HG03045 (cell line): ENCODE measurements at regions not wholly inside any gene's neighbourhood (a gene's known extent, or its start where the extent isn't known, plus 50 kb on each side); places are given as distances from the start of the nearest gene placed in this dataset.

Source experiments
- ATAC-seq: cut with Tn5 transposase; IDR thresholded peaks from one replicate; pipeline ENCODE4 v1.9.1; 2021; ENCODE audit warnings: mild to moderate bottlenecking, moderate library complexity; ENCODE audit not compliant: unreplicated experiment

DNA sequence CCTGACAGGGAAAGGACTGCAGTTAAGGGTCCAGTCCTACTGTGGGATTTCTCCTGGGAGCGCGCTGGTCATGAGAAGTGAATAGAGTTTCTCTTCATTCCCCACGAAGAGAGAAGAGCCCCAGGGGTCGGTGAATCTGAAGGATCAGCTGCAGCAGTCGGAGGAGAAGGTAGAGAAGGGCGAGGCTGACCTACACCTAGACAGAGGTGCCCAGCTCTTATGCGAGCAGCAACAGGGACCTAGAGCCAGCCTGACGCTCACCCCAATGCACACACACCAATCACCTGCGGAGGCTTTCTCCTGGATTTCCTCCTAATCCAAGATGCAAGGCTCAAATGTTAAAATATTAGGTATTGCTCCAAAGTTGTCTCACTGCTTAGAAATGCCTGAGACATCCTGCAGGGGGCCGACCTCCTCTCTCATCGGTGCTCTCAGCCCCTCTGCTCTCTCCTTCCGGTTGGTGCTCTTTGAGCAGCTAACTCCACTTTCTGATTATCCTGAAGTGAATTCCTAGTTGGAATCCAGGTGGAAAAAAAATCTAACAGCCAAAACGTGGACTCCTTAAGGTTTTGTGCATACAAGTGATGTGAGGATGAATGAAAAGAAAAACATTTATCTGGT is 176.4 kb downstream of the AHR start:
- no peak for ATAC-seq

DNA sequence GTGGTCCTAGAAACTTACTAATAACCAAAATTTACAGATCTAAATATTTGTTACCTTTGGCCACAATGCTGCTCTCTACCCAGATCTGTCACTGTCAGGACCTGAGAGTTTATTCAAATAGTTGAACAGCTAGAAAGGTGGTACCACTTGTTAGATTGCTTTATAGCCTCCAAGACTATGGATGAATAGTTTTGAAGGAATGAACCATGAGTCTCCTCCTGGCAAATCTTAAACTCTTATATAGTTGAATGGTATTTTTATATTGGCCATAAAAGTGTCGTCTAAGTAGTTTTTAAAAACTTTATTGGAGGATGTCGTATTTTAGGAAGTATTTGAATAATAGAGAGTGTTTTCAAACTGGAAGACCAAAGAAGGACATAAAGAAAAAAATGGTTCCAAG is 178.7 kb downstream of the AHR start:
- no peak for ATAC-seq

DNA sequence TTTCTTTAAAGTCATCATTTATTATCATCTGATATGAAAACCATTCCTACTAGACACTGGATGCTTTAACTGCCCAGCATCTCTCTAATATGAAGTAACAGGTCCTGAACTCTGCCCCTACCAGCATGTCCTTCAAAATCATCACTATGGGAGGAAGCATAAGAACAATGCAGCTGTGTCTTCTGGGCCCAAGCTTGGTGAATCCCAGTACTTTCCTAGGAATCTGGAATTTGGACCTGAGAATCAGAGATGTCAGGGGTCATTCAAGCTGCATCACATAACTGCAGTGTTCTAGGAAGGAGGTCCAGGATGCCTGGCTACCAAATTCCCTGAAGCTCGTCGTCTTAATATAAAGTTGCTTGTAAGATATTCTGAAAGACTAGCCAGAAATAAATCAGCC is 182.7 kb downstream of the AHR start:
- no peak for ATAC-seq

DNA sequence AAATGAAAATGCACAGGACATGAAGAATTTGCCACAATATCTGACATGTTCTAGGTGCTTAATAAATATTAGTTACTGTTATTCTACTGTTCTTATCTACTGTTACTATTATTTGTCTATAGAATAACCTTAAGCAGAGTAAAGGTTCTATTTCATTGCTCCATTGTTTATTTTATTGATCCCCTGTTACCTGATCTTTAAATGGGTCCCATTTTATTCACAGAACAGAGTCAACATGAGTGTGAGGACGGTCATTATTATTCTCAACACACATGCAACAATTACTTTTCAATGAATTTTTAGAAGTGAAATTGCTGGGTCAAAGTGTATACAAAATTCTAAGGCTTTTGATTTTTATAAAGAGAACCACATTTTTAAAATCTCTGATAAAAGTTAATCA is 186.9 kb downstream of the AHR start:
- no peak for ATAC-seq

DNA sequence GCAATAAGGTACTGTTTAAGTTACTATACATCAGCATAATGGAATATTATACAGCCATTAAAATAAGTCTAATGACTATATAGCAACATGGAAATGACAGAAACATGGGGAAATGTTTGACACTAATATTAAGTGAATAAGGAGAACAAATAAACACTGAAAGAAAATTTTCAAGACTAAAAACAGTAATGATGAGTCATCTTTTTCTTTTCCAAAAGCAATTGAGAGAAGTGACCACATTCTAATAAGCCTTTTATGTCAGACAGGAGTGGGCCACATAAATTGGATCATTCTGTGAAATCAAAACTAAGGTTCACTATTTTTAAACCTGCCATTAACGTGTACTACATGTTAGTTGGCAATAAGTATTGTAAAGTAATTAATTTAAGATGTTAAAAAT is 187.5 kb downstream of the AHR start:
- ATAC-seq, result no peak

DNA sequence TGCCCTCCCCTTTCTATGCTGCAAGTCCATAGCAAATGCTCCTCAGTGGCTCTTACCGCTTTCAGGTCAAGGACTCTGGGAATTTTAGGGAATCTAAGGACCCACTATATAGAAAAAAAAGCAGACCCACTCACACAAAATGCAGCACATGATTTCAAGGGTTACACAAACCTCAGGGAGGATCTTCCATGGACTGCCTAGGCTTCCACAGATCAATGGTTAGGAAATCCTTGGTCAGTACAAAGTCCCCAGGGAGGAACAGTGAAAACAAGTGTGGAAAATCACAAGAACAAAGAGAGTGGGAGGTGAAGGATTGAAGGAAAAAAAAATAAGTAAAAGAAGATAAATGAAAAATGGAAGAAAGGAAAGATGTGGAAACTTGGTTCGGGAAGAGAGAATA is 188.4 kb downstream of the AHR start:
- ATAC-seq, result no peak

DNA sequence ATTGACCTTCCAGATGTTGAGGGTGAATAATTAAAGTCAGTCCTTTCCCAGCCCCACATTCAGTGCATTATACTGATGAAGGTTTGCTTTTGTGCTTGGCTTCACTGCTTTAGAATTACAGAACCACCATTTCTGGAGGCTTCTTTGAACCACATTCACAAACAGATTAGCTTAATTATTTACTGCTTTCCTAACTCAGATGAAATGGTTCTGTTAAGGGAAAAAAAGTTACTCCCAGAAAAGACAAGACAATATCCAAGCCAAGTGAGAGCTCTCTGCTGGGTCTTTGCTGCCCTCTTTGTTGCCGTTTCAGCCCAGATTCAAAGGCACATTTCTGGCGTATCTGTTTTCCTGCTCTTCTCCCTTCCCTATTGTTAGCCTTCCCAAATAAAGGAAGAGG is 188.9 kb downstream of the AHR start:
- no peak for ATAC-seq

DNA sequence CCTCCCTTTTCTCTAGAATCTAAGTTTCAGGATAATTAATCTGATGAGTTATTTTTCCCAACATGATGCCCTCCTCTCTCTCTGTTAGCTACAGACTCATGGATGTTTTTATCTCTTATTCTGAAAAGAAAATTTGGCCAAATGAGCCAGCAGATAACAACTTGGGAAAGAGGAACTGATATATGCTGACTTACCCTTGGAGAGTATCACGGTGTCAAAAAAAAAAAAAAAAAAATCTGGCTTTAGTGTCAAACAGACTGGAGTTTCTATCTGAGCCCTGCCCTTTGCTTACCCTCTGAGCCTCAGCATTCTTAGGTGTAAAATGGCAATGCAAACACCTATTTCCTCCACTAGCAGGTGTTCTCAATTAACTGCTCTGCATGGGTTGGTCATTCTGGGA is 190.4 kb downstream of the AHR start:
- ATAC-seq, result no peak

DNA sequence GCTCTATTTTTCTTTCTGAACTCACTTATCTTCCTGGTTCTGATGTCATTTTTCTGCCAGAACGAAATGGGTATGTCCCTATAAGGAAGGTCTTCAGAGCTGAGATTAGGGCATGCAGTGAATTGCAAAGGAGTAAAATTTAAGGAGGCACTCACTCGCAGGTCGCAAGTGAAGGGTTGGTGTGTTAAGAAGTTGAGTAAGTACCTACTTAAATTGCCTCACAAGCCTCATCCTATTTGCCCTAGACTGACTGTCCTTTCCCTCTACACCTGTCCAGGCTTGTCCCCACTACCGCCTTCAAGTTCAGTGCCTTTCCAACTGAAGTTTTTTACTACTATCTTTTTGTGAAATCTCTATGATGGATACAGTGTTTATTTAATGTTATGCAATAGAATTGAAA is 191.5 kb downstream of the AHR start:
- no peak for ATAC-seq

DNA sequence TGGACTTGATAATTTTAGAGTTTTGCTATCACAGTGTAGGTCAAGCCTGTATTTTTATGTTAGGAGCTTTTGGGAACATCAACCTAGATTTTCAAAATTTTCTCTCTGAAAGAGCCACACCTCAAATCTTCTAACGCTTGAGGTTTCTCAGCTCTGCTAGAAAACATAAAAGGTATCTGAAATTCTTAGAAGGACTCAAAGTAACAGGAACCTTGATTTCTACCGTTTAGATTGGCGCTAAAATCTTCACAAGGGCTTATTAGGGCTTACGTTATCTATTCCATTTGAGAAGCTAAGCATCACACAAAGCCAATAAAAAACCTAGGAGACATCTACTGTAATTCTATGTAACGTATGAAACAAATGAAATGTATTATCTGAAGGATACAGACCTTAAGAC is 192.4 kb downstream of the AHR start:
- ATAC-seq, result no peak

DNA sequence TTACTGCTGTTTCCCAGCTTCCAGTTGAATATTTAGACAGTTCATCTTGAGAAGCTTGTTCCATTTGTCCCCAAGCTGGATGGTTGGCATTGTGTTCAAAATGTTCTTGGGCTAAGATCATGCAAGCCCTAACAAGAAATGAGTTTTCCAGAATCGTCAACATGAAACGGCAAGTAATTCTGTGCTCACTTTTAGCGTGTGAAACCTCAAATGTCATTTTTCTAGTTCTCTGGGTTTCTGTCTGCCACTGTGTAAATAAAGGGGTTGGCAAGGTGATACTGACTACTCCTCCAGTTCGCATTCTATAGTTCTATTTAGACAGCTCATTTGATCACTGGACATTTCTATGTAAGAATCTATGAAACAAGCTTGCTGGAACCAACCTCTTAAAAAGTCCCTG is 194.0 kb downstream of the AHR start:
- ATAC-seq, result peak; percentile 62

DNA sequence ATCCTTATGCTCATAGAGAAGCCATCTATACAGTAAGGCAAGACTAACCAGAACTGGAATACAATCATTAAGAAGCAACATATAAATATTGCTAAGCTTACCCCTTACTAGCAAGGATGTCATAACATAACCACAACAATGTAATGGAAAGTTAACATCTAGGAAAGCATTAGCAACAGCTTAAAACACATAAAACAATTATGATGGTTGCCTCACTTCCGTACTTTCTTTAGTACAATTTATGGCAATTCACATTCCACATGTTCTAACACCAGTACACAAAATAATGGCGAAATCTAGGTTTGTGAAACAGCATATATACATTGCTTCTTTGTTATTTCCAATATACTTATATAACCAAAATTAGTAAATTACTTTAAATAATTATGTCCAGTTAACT is 195.0 kb downstream of the AHR start:
- ATAC-seq, result no peak

DNA sequence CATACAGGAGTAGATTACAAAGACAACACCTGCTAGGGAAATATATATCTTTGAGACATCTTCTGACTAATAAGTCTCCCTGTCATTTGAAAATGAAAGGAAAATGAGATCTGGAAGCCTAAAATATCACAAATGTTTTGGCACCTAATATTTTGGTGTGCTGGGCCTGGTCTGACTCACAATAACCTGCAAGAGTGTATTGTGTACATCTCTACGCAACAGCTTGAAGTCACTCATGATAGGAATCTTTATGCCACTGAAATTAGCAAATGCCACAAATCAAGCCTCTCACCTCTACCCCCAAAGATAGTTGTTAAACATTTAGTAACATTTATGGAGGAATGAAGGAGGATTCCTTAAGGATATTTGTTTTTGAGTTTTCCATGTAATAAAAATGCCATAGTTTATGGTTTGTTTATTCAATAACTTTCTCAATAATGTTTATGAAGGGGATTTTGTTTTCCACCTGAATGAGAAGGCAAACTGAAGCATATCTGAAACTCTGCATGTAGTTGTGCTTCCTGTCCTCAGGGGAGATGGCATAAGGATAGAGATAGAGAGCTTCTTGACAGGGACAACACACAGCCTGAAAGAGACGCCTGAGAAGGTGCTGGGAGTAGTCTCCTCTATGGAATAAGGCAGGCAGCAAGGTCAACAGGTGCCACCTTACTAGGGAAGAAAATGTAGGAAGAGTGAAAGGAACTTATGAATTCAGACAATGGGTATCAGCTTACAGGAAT is 197.4 kb downstream of the AHR start:
- peak; percentile 43 for ATAC-seq

DNA sequence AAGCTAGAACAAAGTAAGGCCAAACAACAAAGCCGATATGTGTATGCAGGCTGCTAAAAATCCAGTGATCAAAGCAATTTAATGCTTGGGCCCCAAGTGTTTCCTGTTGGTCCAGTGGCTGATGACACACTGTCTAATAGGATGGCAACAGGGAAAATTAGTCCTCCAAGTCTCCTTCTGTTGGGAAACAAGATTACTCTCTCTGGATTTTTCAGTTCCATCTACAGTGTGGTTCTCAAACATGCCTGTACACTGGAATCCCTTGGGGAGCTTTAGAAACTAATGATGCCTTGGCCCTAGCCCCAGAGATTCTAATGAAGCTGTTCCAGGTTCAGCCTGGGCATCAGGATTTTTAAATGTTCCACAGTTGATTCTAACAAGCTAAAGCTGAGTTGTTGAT is 198.7 kb downstream of the AHR start:
- no peak for ATAC-seq

DNA sequence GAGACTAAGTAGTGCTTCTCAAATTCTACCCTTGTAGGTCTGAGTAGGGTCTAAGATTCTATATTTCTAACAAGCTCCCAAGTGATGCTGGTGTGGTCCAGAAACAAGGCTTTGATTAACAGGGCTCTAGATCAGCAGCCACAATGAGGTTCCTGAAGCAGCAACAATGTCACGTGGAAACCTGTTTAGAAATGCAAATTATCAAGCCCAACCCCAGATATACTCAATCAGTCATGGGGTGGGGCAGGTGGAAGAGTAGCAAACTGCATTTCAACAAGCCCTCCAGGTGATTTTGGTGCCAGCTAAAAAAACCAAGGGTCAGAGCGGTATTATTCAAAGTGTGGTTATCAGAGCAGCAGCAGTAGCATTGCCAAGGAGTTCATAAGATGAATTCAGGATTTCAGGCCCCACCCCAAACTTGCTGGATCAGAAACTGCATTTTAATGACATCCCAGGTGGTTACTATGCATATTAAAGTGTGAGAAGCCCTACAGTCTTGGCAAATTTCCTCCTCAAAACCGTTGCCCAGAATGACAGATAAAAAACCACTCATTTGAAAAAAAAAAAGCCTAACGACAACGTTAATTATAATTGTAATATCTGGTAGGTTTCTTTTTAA is 199.2 kb downstream of the AHR start:
- ATAC-seq, result no peak

DNA sequence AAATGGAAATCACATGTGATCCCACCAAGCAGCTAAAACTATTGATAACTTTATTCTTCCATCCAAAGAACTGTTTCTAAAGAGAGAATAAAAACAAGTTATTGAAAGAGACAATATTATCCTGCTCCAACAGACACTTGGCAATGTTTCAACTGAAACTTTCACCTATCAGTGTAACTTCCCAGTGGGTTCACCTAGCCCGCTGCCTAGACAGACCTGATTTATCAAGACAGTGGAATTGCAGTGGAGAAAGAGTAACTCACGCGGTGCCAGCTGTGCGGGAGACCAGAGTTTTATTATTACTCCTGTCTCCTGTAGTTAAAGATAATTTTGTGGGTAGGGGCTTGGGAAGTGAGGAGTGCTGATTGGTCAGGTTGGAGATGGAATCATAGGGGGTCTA is 199.8 kb downstream of the AHR start:
- ATAC-seq, result no peak

DNA sequence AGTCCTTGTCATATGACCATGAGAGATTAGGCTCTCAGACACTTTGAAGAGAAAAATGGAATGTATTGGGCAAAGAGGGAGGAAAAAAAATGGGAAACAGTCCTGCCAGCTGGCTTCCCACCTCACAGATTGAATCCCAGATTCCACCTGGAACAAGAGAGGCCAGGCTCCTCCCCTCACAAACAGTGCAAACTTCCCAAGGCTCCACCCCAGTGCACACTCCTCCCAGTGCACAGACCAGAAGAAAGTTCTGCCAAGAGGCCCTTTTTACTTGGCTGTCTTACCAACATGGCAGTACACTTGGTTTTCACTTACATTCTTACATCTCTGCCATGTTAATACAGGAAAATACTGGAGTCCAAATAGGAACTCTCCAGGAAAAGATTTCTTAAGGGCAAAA is 202.3 kb downstream of the AHR start:
- ATAC-seq, result no peak

DNA sequence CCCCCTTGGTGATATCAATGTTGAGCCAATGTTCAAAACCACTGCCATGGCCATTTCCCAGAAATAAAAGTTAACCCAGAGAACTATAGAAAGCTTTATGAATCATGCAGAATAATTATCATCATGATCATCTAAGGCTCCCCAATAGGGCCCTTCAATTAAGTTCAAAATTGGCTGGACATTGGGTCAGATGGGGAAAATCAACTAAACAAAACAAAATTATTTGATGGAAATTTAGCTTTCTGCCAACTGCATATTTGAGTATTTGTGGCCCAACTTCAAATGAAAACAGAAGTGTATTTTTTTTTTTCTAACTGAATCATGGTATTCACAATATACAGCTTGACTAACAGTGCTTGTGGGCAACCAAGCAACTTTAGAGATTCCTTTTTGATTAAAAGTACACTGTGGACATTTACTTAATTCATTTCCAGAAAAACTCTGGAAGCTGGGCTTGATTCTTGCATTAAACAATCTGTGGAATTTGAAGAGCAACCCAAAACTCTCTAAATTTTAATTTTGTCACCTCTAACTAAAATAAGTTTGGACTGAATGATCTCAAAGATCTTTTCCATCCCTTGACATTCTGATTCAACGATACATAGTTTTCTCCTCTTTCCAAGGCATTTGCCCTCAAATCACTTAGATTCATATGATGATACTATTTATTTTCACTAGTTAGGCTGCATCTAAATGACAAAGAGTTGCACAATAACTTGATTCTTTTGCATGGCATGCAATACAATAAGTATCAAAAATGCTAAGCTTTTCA is 203.2 kb downstream of the AHR start:
- ATAC-seq, result no peak

DNA sequence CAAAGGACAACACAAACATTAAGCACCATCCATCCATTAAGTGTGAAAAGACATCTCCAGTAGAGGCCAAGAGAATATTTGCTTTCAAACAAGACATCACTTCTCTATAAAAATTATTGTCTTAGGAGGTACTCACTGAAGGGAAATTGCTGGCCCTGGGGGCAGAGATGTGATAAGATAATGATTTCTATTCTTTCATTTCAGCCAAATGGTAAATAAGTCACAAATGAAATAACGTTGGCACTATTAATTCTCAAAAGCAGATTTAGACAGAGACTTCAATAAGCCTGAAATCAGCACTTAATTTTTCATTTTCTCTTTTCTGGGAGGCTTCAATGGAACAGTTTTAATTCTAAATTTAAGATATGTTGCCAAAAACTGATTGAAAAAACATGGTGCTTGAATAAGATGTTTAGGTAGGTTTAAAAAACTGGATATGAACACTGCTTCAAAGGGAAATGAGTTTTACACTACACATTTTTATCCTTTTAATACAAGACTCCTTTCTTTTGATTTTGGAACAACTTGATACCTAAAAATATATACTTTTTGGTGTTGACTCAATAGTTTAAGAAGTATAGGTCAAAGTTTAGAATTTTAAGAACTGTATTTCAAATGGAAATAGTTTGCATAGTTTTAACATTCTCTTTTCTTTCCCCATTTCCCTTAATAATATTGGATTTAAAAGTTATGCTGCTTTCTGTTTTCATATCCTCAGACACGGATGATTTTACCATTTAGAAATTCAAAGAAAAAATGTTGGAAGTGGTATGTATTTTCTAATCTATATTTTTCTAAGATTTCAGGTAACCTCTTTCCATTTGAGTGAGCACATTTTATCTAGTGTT is 204.0 kb downstream of the AHR start:
- no peak for ATAC-seq

DNA sequence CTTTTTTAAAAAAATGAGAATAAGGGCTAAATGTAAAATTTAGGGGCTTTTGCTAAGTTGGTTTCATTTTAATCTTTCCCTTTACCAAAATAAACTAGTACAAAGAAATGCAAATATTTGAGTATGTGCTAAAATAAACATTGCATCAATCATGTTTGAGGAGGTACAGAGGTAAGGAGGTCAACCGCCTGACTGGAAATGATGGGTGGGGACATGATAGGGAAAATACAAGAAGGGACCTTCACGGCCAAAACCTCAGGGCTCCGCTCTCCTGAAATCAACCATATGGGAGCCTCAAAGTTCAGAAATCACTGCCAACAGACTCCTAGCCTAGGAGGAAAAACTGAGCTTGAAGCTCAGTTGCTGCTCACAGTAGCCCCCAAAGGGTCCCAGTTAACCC is 207.6 kb downstream of the AHR start:
- ATAC-seq, result peak; percentile 94

DNA sequence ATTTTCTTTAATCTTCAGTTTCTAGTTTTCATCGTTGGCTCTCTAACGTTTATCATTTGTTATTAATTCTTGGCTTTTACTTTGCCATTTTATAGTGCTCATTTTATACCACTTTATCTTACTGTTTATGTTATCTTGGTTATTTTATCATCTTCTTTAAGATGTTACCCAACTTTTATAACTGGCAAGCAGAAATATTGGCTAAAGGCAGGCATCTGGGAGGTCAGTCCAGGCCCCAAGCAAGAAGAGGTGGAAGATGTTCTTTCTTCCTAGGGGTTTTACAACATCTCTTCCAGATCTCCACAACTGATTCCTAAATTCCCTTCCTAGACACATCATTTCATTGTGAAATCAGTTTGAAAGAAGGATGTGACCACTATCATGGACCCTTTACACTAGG is 208.1 kb downstream of the AHR start:
- no peak for ATAC-seq
